ENCODE measurements at regions not wholly inside any gene's neighbourhood (a gene's known extent, or its start where the extent isn't known, plus 50 kb on each side); places are given as distances from the start of the nearest gene placed in this dataset.
A peak's percentile ranks its signal among the peaks of the same experiment; 100 is the strongest.
"Not testable (repeated sequence)": the region's sequence is repeated elsewhere in the genome, so short reads cannot be mapped to it uniquely, and the experiment has no call there.

DNA sequence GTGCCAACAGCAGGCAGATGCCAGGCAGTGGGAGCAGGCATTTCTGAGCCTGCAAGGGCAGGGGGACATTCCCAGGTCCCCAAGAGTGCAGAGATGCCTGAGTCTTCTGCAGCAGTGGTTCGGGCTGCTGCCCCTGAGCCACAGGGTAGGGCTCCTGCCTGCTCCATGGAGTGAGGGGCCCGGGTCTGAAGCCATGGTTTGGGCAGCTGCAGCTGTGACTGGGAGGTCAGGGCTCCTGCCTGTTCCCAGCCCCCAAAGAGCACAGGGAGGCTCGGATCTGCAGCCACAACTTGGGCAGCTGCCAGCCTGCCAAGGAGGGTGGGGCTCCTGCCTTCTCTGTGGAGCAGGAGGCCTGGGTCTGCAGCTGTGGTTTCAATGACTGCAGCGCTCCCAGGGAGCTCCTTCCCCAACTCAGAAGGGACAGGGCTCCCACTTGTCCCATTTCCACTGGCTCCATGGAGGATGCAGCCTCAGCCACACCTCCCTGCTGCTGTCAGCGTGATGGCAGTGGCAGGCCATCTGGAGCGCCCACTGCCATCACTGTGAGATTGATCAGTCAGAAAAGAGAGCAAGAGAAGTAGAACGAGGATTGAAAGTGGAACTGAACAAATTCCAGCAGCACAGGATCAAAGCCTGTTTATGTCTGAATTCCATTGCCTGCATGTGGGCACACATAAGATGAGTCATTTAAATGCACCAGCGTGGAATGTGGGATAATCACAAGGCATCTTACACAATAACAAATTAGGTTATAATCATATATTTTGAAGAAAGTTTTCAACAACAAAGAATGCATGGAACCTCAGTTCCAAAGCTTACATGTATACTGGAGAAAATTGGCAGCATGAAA, 93.1 kb upstream of the CXorf51A start:
- DNase-seq (ENCODE audit: low read depth) = no peak

DNA sequence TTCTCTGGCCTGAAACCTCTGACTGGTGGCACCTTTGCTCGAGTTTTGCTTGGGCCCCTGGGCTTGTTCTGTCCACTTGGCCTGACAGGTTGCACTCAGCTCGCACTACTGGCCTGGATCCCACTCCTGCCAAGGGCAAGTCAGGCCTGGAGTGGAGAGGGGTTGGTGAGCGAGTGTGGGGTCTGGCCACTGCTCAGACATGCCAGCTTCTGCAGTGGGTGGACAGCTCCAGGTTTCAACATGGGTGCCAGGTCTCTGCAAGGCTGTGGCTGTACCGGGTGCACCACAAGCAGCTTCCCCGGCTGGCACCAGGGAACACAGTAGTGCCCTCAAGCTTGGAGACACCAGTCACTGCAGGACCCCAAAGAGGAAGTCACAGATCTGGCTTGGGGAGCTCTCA, 91.6 kb upstream of the CXorf51A start:
- DNase-seq (ENCODE audit: low read depth) = no peak

More for the DNA sequence above, 93.1 kb upstream of the CXorf51A start:
- no peak for TF ChIP-seq CTCF (IDR thresholded peaks at IDR 0.05; ENCODE audit: control insufficient read depth, extremely low read depth, insufficient read depth)
- no peak overlapping the region for H3K4me3 ChIP-seq (ENCODE audit: low read depth, low read length)

GRCh38 chrX:146887020-146887419, 72.5 kb upstream of the CXorf51A start:
- peak; percentile 40 for TF ChIP-seq CTCF (IDR thresholded peaks at IDR 0.05; ENCODE audit: control insufficient read depth, extremely low read depth, insufficient read depth)
- no peak overlapping the region for H3K4me3 ChIP-seq (ENCODE audit: low read depth, low read length)
- peak; percentile 22 for DNase-seq (ENCODE audit: low read depth)

More for the DNA sequence above, 91.6 kb upstream of the CXorf51A start:
- no peak for TF ChIP-seq CTCF (IDR thresholded peaks at IDR 0.05; ENCODE audit: control insufficient read depth, extremely low read depth, insufficient read depth)
- no peak overlapping the region for H3K4me3 ChIP-seq (ENCODE audit: low read depth, low read length)

- no peak for TF ChIP-seq CTCF (IDR thresholded peaks at IDR 0.05; ENCODE audit: control insufficient read depth, extremely low read depth, insufficient read depth)
- no peak overlapping the region for H3K4me3 ChIP-seq (ENCODE audit: low read depth, low read length)
- no peak for DNase-seq (ENCODE audit: low read depth)
These were observed 67.0 kb upstream of the CXorf51A start for GRCh38 chrX:146881521-146881920.

DNA sequence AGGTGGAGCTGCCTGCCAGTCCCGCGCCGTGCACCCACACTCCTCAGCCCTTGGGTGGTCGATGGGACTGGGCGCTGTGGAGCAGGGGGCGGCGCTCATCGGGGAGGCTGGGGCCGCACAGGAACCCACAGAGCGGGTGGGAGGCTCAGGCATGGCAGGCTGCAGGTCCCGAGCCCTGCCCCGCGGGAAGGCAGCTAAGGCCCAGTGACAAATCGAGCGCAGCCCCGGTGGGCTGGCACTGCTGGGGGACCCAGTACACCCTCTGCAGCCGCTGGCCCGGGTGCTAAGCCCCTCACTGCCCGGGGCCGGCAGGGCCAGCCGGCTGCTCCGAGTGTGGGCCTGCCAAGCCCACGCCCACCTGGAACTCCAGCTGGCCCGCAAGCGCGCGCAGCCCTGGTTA, 52.3 kb upstream of the CXorf51A start:
- H3K4me3 ChIP-seq (ENCODE audit: low read depth, low read length); DNase-seq (ENCODE audit: low read depth): not testable (repeated sequence)

GRCh38 chrX:146865734-146866133, 51.2 kb upstream of the CXorf51A start:
- H3K4me3 ChIP-seq (ENCODE audit: low read depth, low read length); DNase-seq (ENCODE audit: low read depth): not testable (repeated sequence)
